A673 (cell line): ENCODE measurements at regions not wholly inside any gene's neighbourhood (a gene's known extent, or its start where the extent isn't known, plus 50 kb on each side); places are given as distances from the start of the nearest gene placed in this dataset.

ENCODE experiments used
- BruUV-seq: library from RNA; stranded (reverse); fragments of 400-500 nt; replicated peaks from 2 replicates; lab custom pipeline; 2021; lab: Mats Ljungman, UMichigan
- CTCF ChIA-PET: fragments of 300-600 bp; sonication (Branson Sonifier 250); formaldehyde crosslinking; loops from one replicate; lab custom pipeline; 2022; ENCODE audit warnings: antibody characterized with exemption; lab: Charles Lee
- POLR2A ChIA-PET: fragments of 300-600 bp; sonication (Branson Sonifier 250); formaldehyde crosslinking; loops from one replicate; lab custom pipeline; 2022; ENCODE audit warnings: antibody characterized with exemption; ENCODE audit not compliant: low non-redundant PET; lab: Charles Lee
- DNase-seq: peaks from one replicate; pipeline ENCODE4 v3.0.0-alpha.2; 2015; ENCODE audit warnings: low spot score
- H3K27ac ChIP-seq: fragments of 200-600 bp; sonication (generic); 2 replicates; pipeline ENCODE4 v1.5.1; 2016; ENCODE audit warnings: mixed run types, low read depth, mild to moderate bottlenecking, mixed read lengths, antibody characterized with exemption, low read length; ENCODE audit not compliant: poor library complexity, severe bottlenecking
- H3K27me3 ChIP-seq: fragments of 200-600 bp; sonication (generic); replicated peaks from 2 replicates; pipeline ENCODE4 v1.6.1; 2017; ENCODE audit warnings: mixed run types, low read depth, mild to moderate bottlenecking, mixed read lengths, antibody characterized with exemption, low read length; ENCODE audit not compliant: insufficient read depth, poor library complexity
- H3K36me3 ChIP-seq: fragments of 200-600 bp; sonication (generic); 2 replicates; pipeline ENCODE4 v1.6.1; 2016; ENCODE audit warnings: mixed run types, mild to moderate bottlenecking, mixed read lengths, antibody characterized with exemption, low read length; ENCODE audit not compliant: insufficient read depth, poor library complexity, severe bottlenecking
- H3K4me1 ChIP-seq: fragments of 200-600 bp; sonication (generic); 2 replicates; pipeline ENCODE4 v1.6.1; 2017; ENCODE audit warnings: mixed run types, mild to moderate bottlenecking, mixed read lengths, antibody characterized with exemption, low read length; ENCODE audit not compliant: insufficient read depth, poor library complexity, severe bottlenecking
- H3K4me3 ChIP-seq: fragments of 200-600 bp; sonication (generic); 2 replicates; pipeline ENCODE4 v1.5.1; 2016; ENCODE audit warnings: low read depth, mixed run types, mild to moderate bottlenecking, mixed read lengths, low read length; ENCODE audit not compliant: poor library complexity, severe bottlenecking
- H3K9me3 ChIP-seq: fragments of 200-600 bp; sonication (generic); 2 replicates; pipeline ENCODE4 v1.6.1; 2016; ENCODE audit warnings: mixed run types, low read depth, mild to moderate bottlenecking, mixed read lengths, antibody characterized with exemption, low read length; ENCODE audit not compliant: poor library complexity, severe bottlenecking
- CTCF ChIP-seq: fragments of 300-800, 200-600 bp; sonication (generic); conservative IDR thresholded peaks from 2 replicates; pipeline ENCODE4 v1.5.1; 2017; ENCODE audit warnings: low read depth, mild to moderate bottlenecking, antibody characterized with exemption, low read length, moderate library complexity, mixed read lengths
- EZH2 ChIP-seq: fragments of 200-600 bp; sonication (generic); IDR thresholded peaks from 2 replicates; pipeline ENCODE4 v1.6.1; 2017; ENCODE audit warnings: borderline replicate concordance, low read depth, mild to moderate bottlenecking, mixed read lengths, antibody characterized with exemption, low read length; ENCODE audit not compliant: poor library complexity, severe bottlenecking
- intact Hi-C: fragments of 100-400 bp; cut with micrococcal nuclease; formaldehyde crosslinking; loops from one replicate; pipeline ENCODE4 v1.10.0; 2022; ENCODE audit not compliant: unreplicated experiment

- no peak for TF ChIP-seq CTCF
- DNase-seq = no peak
- no TSS peak for BruUV-seq
- Histone ChIP-seq H3K4me3 (no peak overlapping the region), H3K27ac (no peak overlapping the region), H3K4me1 (peaks cover 17% of the 10 kb centered on the region), H3K36me3 (no peaks in the 10 kb centered on the region), H3K9me3 (no peaks in the 10 kb centered on the region), H3K27me3 (no peaks in the 10 kb centered on the region)
- ChIA-PET CTCF (no interaction called here), POLR2A (no interaction called here)
- intact Hi-C loops = no loop called here
Measured at GRCh38 chr2:235217846-235218245, 266.0 kb downstream of the SH3BP4 start.

- H3K27me3 ChIP-seq = no peaks in the 10 kb centered on the region
- H3K27ac ChIP-seq = no peak overlapping the region
- H3K4me3 ChIP-seq = no peak overlapping the region
- no peak for TF ChIP-seq CTCF
- no peak for TF ChIP-seq EZH2
- no TSS peak for BruUV-seq
- CTCF ChIA-PET = no interaction called here
- intact Hi-C loops = no loop called here
- POLR2A ChIA-PET = no interaction called here
- peaks cover 14% of the 10 kb centered on the region for H3K4me1 ChIP-seq
- no peaks in the 10 kb centered on the region for H3K36me3 ChIP-seq
- no peaks in the 10 kb centered on the region for H3K9me3 ChIP-seq
- no peak for DNase-seq
Measured at GRCh38 chr2:235218486-235218907, 266.7 kb downstream of the SH3BP4 start.

GRCh38 chr2:235219048-235219447, 267.2 kb downstream of the SH3BP4 start:
- Histone ChIP-seq H3K27me3 (no peaks in the 10 kb centered on the region), H3K4me1 (peaks cover 13% of the 10 kb centered on the region), H3K27ac (no peak overlapping the region), H3K4me3 (no peak overlapping the region), H3K9me3 (peaks cover 3% of the 10 kb centered on the region), H3K36me3 (no peaks in the 10 kb centered on the region)
- TF ChIP-seq CTCF (no peak), EZH2 (no peak)
- intact Hi-C loops = no loop called here
- BruUV-seq = no TSS peak
- POLR2A ChIA-PET = no interaction called here
- DNase-seq = no peak
- CTCF ChIA-PET = no interaction called here
